HAP-1 (cell line): ENCODE measurements at regions not wholly inside any gene's neighbourhood (a gene's known extent, or its start where the extent isn't known, plus 50 kb on each side); places are given as distances from the start of the nearest gene placed in this dataset.

Experiments
- DNase-seq, 2 experiments: peaks; one replicate each; pipeline ENCODE4 v3.0.0-alpha.2; 2016 to 2020; ENCODE audit warnings: low spot score in 2 of 2
- H3K27me3 ChIP-seq: fragments of 250-450 bp; sonication (Bioruptor Pico); 2 replicates; pipeline ENCODE4 v1.5.1; 2020; ENCODE audit warnings: low read depth, mild to moderate bottlenecking, moderate library complexity
- H3K36me3 ChIP-seq: fragments of 250-450 bp; sonication (Bioruptor Pico); replicated peaks from 2 replicates; pipeline ENCODE4 v1.5.1; 2020; ENCODE audit warnings: mild to moderate bottlenecking
- H3K4me1 ChIP-seq: fragments of 250-450 bp; sonication (Bioruptor Pico); 2 replicates; pipeline ENCODE4 v1.5.1; 2020; ENCODE audit warnings: mild to moderate bottlenecking
- H3K4me3 ChIP-seq: fragments of 250-450 bp; sonication (Bioruptor Pico); 2 replicates; pipeline ENCODE4 v1.5.1; 2020; ENCODE audit warnings: mild to moderate bottlenecking, moderate library complexity
- H3K9me3 ChIP-seq: fragments of 250-450 bp; sonication (Bioruptor Pico); 2 replicates; pipeline ENCODE4 v1.5.1; 2020; ENCODE audit warnings: mild to moderate bottlenecking, moderate library complexity
- in situ Hi-C: fragments of 300-500 bp; cut with MboI; formaldehyde crosslinking; loops from 3 replicates; pipeline ENCODE4 v1.14.3; 2020; ENCODE audit warnings: low sequenced_read_pairs, inconsistent platforms, mixed read lengths

DNA sequence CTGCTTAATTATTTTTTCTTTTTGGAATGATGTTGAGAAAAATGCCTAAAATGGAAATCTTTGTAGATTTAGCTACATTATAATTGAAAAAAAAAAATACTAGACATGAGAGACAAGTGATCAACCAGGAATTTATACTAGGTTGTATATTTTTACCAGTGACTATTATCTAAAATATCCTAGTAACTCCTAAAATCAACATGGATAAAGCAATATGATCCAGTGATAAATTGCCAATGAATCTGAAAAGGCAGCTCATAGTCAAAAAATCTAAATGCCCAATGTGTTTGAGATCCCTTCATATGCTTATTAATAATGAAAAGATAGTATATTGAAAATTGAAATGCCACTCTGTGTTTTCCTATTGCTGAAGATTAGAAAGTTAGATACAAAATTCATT is 778.2 kb downstream of the MTRR start:
- DNase-seq, result no peak
- H3K9me3 ChIP-seq, result no peaks in the 10 kb centered on the region

DNA sequence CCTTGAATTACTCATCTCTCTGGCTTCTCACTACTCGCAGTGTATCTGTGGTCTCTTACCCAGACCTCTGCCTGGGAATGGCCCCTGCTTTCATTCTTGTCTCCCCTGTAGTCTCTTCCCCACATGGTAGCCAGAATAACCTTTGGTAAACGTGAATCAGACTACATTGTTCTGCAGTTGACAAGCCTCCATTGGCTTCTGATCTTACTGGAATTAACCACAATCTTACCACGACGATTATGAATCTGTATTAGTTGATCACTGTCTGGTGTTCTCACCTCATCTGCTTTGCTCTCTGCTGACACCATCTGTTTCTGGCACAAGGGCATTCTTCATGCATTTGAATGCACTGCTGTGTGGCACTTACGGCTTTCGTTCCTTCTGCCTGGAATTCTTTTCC is 781.2 kb downstream of the MTRR start:
- in situ Hi-C loops, result no loop called here
- no peaks in the 10 kb centered on the region for H3K4me1 ChIP-seq
- no peaks in the 10 kb centered on the region for H3K27me3 ChIP-seq
- no peaks in the 10 kb centered on the region for H3K36me3 ChIP-seq
- no peak overlapping the region for H3K4me3 ChIP-seq
- no peak for DNase-seq
- no peaks in the 10 kb centered on the region for H3K9me3 ChIP-seq

More for the DNA sequence above, 778.2 kb downstream of the MTRR start:
- Histone ChIP-seq H3K4me1 (no peaks in the 10 kb centered on the region), H3K4me3 (no peak overlapping the region), H3K27me3 (no peaks in the 10 kb centered on the region), H3K36me3 (no peaks in the 10 kb centered on the region)
- in situ Hi-C loops, result no loop called here

DNA sequence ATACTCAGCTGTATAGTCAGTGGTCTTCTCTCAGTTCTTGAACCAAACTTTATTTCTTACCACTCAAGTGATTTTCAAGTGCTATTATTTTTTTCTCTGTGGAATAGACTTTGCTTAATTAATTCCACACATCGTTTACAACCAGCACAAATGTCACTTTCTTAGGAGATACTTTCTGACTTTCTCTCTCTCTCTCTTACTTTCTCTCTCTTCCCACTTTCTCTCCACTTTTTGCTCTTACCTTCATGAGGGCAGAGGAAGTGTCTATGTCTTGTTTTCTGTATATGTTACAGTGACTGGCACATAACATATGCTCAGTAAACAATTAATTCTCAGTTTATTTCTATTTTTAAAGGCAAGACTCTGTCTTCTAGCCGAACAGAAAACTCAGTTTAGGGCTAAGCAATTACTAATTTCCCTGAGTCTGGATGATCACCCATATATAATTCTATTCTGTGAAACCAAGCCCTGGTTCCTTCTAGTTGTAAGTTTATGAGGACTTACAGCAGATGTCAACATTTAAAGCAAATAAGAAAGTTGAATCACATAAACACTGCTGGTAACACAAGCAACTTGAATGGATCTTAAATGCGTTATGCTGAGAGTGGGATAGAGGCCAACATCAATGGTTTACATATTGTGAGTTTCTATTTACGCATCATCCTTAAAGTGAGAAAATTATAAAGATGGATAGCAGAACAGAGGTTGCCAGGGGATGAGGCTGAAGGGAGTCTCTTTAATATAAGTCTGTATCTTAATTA is 791.4 kb downstream of the MTRR start:
- Histone ChIP-seq H3K9me3 (no peaks in the 10 kb centered on the region), H3K27me3 (no peaks in the 10 kb centered on the region), H3K36me3 (no peaks in the 10 kb centered on the region), H3K4me3 (no peak overlapping the region), H3K4me1 (no peaks in the 10 kb centered on the region)
- in situ Hi-C loops, result no loop called here
- no peak for DNase-seq

DNA sequence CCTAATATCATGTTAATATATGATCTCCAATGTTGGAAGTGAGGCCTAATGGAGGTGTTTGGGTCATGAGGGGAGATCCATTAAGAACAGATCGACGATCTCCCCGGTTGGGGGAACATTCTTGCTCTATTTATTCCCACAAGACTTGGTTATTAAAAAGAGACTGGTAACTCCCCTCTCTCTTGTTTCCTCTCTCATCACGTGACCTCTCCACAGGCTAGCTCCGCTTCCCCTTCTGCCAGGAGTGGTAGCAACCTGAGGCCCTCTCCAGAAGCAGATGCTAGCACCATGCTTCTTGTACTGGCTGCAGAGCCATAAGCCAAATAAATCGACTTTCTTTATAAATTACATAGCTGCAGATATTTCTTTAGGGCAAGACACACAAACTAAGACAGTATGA is 794.4 kb downstream of the MTRR start:
- Histone ChIP-seq H3K36me3 (no peaks in the 10 kb centered on the region), H3K27me3 (no peaks in the 10 kb centered on the region), H3K9me3 (no peaks in the 10 kb centered on the region; the same call in 1 of the 2 replicates), H3K4me1 (no peaks in the 10 kb centered on the region), H3K4me3 (no peak overlapping the region)
- no peak for DNase-seq
- in situ Hi-C loops, result no loop called here

DNA sequence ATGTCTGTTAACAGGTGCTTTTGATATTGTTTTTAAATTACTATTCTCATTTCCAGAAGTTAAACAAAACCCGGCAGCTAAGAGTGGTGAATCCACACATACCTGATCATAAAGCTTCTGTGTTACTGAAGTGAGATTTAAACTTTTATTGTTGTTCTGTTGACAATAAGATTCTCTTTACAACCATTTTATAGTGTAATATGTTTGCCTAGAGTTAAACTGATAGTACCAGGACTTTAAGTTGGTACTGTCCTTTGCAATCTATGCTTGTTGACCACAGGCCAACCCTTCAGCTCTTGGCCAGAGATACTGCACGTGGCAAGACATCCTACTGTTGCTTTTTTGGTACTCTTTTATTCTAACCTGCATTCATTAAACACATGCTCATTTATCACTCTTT is 806.2 kb downstream of the MTRR start:
- no peaks in the 10 kb centered on the region for H3K4me1 ChIP-seq
- no peak for DNase-seq
- no peaks in the 10 kb centered on the region for H3K27me3 ChIP-seq
- H3K9me3 ChIP-seq, result no peaks in the 10 kb centered on the region
- no peak overlapping the region for H3K4me3 ChIP-seq
- no peaks in the 10 kb centered on the region for H3K36me3 ChIP-seq
- in situ Hi-C loops, result no loop called here

DNA sequence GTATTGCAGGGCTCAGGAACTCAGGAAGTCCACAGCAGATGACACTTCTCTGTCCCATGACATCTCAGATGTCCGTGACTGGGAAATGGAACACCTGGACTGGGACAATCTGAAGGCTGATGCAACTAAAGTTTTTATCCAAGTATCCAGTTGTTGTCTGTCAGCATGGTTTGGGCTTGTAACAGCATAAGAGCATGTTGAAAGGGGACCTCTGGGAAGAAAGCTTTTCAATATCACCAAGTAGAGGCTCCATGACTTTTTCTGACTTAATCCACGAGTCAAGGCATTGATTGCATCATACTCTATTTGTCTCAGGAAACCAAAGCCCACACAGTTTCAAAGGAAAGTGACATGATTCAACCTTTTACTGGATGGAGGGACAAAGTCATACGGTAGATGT is 807.7 kb downstream of the MTRR start:
- Histone ChIP-seq H3K36me3 (no peaks in the 10 kb centered on the region), H3K9me3 (no peaks in the 10 kb centered on the region), H3K27me3 (no peaks in the 10 kb centered on the region)

DNA sequence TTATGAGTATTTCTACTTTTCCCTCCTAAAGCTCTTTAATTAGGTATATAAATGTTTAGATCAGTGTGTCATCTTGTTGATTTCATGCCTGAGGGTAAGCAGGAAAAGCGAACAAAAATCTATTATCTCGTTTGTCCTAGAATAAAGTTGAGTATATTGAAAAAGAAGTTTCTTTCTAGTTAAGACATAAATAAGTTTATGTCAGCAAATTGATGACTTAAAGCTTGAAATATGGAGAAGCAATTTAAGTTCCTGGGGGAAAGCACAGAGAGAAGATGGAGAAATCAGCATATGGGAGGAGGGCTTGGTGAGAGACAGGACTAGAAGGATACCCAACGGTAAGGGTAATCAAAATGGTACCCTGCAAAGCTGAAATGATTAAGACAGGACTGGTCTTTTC is 813.4 kb downstream of the MTRR start:
- Histone ChIP-seq H3K4me3 (no peak overlapping the region), H3K9me3 (no peaks in the 10 kb centered on the region), H3K4me1 (no peaks in the 10 kb centered on the region), H3K36me3 (no peaks in the 10 kb centered on the region), H3K27me3 (no peaks in the 10 kb centered on the region)
- no peak for DNase-seq
- in situ Hi-C loops, result no loop called here

More for the DNA sequence above, 807.7 kb downstream of the MTRR start:
- Histone ChIP-seq H3K4me1 (no peaks in the 10 kb centered on the region), H3K4me3 (no peak overlapping the region)
- DNase-seq, result no peak
- in situ Hi-C loops, result no loop called here

DNA sequence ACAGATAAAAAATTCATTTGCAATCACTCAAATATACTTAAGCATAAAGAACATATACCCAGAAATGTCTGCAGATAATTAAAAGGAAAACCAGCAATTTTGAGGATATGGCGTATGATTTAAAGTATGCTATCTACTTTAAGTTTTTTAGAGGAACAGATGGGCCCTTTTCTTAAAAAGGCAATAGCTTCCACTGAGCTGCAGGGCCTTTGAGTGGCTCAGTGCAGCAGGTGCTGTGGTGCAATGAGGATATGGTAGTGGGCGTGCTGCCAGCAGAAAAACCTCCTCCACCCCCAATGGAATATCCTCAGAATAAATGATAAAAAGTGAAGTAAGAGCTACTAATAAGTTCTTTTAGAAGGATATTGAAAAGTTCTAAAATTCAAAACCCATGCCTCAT is 814.5 kb downstream of the MTRR start:
- H3K4me3 ChIP-seq, result no peak overlapping the region
- no peak for DNase-seq
- in situ Hi-C loops, result no loop called here
- no peaks in the 10 kb centered on the region for H3K4me1 ChIP-seq
- H3K27me3 ChIP-seq, result no peaks in the 10 kb centered on the region
- H3K9me3 ChIP-seq, result no peaks in the 10 kb centered on the region
- H3K36me3 ChIP-seq, result no peaks in the 10 kb centered on the region

DNA sequence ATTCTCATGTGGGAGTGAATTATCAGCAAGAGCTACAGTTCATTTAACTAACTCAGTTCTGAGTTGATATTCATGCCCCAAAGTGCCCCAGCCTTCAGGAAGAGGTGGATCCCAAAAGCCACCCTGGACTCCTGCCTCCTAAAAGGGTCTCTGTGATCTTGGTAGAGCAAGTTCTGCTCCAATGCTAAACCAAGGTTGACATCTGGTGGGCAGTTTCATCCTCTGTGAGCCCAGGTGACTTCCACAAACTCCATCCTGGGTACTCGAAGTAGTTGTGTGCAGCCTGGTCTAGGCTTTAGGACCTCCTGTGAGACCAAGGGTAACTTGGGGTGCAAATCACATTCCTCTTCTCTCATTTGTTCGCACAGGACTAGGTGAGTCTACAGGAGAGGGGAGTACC is 816.8 kb downstream of the MTRR start:
- no peaks in the 10 kb centered on the region for H3K4me1 ChIP-seq
- no peak overlapping the region for H3K4me3 ChIP-seq
- H3K9me3 ChIP-seq, result no peaks in the 10 kb centered on the region
- DNase-seq, result no peak
- H3K36me3 ChIP-seq, result no peaks in the 10 kb centered on the region
- in situ Hi-C loops, result no loop called here
- no peaks in the 10 kb centered on the region for H3K27me3 ChIP-seq

DNA sequence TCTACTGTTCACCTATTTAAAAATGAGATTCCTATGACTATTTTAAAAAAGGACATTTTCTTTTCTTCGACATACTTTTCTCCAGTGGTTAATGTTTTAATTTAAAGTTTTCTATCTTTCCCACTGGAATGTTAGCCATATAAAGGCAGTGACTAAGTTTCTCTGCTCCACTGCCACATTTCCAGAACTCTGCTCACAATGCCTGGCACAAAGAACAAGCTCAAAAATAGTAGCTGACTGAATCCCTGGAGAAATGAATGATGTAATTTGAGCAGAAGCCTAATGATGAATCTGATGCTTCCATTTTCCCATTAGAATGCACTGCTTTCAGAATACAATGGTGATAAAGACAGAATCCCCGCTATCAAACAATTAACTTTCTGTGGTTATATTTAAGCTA is 817.8 kb downstream of the MTRR start:
- H3K9me3 ChIP-seq, result no peaks in the 10 kb centered on the region
- no peaks in the 10 kb centered on the region for H3K27me3 ChIP-seq
- DNase-seq, result no peak
- no peaks in the 10 kb centered on the region for H3K36me3 ChIP-seq
- in situ Hi-C loops, result no loop called here
- H3K4me1 ChIP-seq, result no peaks in the 10 kb centered on the region
- H3K4me3 ChIP-seq, result no peak overlapping the region

DNA sequence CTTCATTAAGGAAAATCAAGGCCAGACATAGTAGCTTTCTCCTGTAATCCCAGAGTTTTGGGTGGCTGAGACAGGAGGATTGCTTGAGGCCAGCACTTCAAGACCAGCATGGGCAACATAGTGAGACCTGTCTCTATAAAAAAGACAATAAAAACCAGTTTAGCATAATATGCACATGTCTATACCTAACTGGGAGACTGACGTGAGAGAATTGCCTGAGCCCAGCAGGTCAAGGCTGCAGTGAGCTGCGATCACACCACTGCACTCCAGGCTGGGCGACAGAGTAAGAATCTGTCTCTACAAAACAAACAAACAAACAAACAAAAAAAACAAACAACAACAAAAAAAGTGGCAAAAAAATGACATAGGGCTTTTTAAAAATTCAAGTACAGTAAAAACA is 820.8 kb downstream of the MTRR start:
- Histone ChIP-seq H3K9me3 (no peaks in the 10 kb centered on the region), H3K4me3 (no peak overlapping the region), H3K4me1 (no peaks in the 10 kb centered on the region), H3K27me3 (no peaks in the 10 kb centered on the region), H3K36me3 (no peaks in the 10 kb centered on the region)
- no peak for DNase-seq
- in situ Hi-C loops, result no loop called here

DNA sequence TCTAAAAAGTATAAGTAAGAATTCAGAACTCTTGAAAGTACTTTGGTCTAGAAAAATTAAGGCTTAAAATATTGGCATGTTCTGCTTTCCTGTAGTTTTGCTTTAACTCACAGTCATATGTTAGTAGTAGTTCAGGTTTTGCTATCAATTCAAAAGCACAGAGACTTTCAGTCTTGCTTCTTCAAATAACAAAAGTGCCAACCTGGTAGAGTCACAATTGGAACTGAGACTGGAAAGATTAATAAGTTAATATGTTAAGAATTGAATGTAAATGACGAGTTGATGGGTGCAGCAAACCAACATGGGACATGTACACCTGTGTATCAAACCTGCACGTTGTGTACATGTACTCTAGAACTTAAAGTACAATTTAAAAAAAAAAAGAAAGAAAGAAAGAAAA is 822.3 kb downstream of the MTRR start:
- H3K4me1 ChIP-seq, result no peaks in the 10 kb centered on the region
- no peak for DNase-seq
- in situ Hi-C loops, result no loop called here
- H3K36me3 ChIP-seq, result no peaks in the 10 kb centered on the region
- no peaks in the 10 kb centered on the region for H3K9me3 ChIP-seq
- no peak overlapping the region for H3K4me3 ChIP-seq
- H3K27me3 ChIP-seq, result no peaks in the 10 kb centered on the region

DNA sequence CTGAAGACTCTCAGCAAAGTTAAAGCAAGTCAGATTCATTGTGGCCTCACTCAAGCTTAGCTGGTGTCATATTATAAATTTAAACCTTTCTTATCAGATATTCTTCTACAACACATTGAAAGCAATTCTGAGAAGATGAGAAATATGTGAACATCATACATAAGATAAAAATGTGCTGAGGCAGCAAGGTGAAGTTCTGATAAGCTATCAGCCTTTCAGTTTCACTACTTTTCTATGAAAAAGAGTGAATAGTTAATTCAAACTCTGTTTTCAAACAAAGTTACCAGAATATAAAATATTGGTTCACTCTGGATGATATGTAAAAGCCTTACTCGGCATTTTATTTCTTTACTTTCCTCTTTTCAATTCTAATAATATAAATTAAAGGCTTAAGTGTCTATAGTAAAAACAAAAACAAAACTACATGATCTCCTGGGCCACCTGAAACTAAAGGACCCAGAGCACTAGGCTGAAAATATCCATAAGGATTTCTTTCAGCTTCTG is 824.4 kb downstream of the MTRR start:
- no peak overlapping the region for H3K4me3 ChIP-seq
- no peaks in the 10 kb centered on the region for H3K36me3 ChIP-seq
- no peaks in the 10 kb centered on the region for H3K4me1 ChIP-seq
- H3K9me3 ChIP-seq, result no peaks in the 10 kb centered on the region
- in situ Hi-C loops, result no loop called here
- DNase-seq, result no peak
- no peaks in the 10 kb centered on the region for H3K27me3 ChIP-seq

DNA sequence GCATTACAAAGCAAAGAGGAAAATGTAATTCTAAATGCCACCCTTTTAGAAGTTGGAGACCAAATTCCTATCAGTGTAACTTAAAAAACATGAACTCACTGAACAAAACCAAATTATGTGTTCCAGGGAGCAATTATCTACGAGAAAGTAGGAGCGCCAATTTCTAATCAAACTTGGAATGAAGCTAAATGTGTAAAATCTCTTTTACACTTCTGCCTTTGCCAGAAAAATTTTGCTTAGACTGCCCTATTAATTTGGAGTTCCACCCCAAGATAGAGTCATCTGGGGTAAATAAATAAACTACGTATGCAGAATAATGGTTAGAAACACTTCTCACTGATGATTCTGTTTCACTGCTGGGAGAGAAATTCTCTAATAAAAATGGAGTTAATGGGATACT is 825.6 kb downstream of the MTRR start:
- H3K36me3 ChIP-seq, result no peaks in the 10 kb centered on the region
- no peaks in the 10 kb centered on the region for H3K27me3 ChIP-seq
- H3K9me3 ChIP-seq, result no peaks in the 10 kb centered on the region
- in situ Hi-C loops, result no loop called here
- DNase-seq, result no peak
- no peaks in the 10 kb centered on the region for H3K4me1 ChIP-seq
- no peak overlapping the region for H3K4me3 ChIP-seq
